ENCODE measurements at regions not wholly inside any gene's neighbourhood (a gene's known extent, or its start where the extent isn't known, plus 50 kb on each side); places are given as distances from the start of the nearest gene placed in this dataset.

DNA sequence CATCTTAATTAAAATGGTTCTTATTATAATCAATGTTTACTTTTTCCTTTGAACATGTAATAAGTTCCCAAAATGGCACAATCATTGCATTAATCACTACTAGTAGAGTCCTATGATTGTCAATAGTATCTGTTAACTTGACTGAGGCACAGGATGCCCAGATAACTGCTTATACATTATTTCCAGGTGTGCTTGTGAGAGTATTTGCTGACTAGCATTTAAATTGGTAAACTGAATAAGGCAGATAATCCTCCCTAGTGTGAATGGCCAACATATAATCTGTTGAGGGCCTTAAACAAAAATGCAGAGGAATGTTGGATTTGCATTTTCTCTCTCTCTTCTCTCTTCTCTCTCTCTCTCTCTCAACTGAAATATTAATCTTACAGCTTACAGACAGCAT is 999.3 kb upstream of the TMPRSS15 start:
- TF ChIP-seq, protein P1, sequence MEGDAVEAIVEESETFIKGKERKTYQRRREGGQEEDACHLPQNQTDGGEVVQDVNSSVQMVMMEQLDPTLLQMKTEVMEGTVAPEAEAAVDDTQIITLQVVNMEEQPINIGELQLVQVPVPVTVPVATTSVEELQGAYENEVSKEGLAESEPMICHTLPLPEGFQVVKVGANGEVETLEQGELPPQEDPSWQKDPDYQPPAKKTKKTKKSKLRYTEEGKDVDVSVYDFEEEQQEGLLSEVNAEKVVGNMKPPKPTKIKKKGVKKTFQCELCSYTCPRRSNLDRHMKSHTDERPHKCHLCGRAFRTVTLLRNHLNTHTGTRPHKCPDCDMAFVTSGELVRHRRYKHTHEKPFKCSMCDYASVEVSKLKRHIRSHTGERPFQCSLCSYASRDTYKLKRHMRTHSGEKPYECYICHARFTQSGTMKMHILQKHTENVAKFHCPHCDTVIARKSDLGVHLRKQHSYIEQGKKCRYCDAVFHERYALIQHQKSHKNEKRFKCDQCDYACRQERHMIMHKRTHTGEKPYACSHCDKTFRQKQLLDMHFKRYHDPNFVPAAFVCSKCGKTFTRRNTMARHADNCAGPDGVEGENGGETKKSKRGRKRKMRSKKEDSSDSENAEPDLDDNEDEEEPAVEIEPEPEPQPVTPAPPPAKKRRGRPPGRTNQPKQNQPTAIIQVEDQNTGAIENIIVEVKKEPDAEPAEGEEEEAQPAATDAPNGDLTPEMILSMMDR (IDR thresholded peaks at IDR 0.05; ENCODE audit: low read depth, low read length), result no peak
- TF ChIP-seq POLR2A (IDR thresholded peaks at IDR 0.05; ENCODE audit: extremely low read depth, insufficient read length) (no peak), MAX (IDR thresholded peaks at IDR 0.05; ENCODE audit: low read depth, low read length) (no peak)
